ENCODE measurements at regions not wholly inside any gene's neighbourhood (a gene's known extent, or its start where the extent isn't known, plus 50 kb on each side); places are given as distances from the start of the nearest gene placed in this dataset.

DNA sequence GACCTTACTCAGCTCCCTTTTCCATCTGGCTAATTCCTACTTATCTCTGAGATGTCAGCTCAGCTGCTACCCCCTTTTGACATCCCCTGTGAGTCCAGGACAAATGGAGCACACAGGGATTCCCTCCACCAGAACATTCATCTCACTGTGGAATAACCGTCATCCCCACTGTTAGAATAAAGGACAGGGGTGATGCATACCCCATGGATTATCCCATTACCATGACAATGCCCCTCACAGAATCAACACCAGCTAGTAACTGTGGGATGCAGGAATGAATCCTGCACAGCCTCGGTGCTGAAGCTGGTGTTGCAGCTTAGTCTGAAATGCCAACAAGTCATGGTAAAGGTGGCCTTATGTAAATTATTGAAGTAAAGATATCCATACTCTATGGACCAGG, 624.8 kb upstream of the RAB6C start:
- H3K27me3 ChIP-seq (ENCODE audit: low read depth), result peaks cover 12% of the 10 kb centered on the region
- H3K27ac ChIP-seq (replicated peaks), result no peak overlapping the region
- no peak for DNase-seq
- TF ChIP-seq, protein P1, sequence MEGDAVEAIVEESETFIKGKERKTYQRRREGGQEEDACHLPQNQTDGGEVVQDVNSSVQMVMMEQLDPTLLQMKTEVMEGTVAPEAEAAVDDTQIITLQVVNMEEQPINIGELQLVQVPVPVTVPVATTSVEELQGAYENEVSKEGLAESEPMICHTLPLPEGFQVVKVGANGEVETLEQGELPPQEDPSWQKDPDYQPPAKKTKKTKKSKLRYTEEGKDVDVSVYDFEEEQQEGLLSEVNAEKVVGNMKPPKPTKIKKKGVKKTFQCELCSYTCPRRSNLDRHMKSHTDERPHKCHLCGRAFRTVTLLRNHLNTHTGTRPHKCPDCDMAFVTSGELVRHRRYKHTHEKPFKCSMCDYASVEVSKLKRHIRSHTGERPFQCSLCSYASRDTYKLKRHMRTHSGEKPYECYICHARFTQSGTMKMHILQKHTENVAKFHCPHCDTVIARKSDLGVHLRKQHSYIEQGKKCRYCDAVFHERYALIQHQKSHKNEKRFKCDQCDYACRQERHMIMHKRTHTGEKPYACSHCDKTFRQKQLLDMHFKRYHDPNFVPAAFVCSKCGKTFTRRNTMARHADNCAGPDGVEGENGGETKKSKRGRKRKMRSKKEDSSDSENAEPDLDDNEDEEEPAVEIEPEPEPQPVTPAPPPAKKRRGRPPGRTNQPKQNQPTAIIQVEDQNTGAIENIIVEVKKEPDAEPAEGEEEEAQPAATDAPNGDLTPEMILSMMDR (IDR thresholded peaks at IDR 0.05; ENCODE audit: borderline replicate concordance), result no peak
- H3K9me3 ChIP-seq (replicated peaks), result no peaks in the 10 kb centered on the region
- intact Hi-C loops (cut with micrococcal nuclease), result no loop called here
- H3K36me3 ChIP-seq, result no peaks in the 10 kb centered on the region
- H3K4me3 ChIP-seq, result no peak overlapping the region
- no peaks in the 10 kb centered on the region for H3K4me1 ChIP-seq

DNA sequence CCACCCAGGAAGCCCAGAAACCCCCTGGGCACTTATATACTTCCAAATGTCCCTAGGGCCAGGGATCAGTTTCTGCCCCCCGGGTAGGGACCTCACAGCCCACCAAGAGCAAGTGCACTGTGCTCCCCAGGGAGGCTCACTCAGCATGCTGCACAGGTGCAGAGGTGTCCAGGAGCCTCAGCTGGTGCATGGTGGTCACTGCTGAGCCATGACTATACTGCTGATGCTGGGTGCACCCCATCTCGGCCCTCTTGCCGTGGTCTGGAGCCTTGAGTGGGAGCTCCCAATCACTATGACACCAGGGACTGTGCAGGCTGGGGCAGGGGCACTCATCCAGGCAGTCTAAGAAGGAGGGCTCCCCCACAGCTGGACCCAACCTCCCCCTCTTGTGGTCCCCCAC, 617.8 kb upstream of the RAB6C start:
- TF ChIP-seq, protein P1 (IDR thresholded peaks at IDR 0.05; ENCODE audit: borderline replicate concordance), result no peak
- Histone ChIP-seq H3K27me3 (ENCODE audit: low read depth) (no peaks in the 10 kb centered on the region), H3K27ac (replicated peaks) (no peak overlapping the region), H3K36me3 (no peaks in the 10 kb centered on the region), H3K4me3 (no peak overlapping the region), H3K9me3 (replicated peaks) (no peaks in the 10 kb centered on the region), H3K4me1 (no peaks in the 10 kb centered on the region)
- intact Hi-C loops (cut with micrococcal nuclease), result no loop called here
- no peak for DNase-seq

DNA sequence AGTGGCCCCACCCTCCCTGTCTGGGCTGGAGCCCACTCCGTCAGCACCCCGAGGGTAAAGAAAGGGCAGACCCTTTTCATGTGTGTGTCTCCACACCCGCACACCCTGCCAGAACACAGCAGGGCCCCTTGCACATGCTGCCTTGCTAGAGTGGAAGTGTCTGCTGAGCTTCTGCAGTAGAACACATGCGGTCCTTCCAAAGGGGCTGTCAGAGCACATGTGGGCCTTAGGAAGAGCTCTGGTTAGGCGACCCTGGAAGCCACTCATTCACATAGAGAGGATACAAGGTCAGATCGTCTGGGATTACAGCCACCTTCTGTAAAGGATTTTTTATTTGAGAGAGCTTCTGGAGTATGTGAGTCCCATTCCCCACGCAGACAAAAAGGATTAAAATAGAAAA, 613.2 kb upstream of the RAB6C start:
- no peak overlapping the region for H3K27ac ChIP-seq (replicated peaks)
- no peak overlapping the region for H3K4me3 ChIP-seq
- H3K36me3 ChIP-seq, result no peaks in the 10 kb centered on the region
- TF ChIP-seq, protein P1 (IDR thresholded peaks at IDR 0.05; ENCODE audit: borderline replicate concordance), result no peak
- DNase-seq, result no peak
- H3K27me3 ChIP-seq (ENCODE audit: low read depth), result peaks cover 9% of the 10 kb centered on the region
- no peaks in the 10 kb centered on the region for H3K4me1 ChIP-seq
- no peaks in the 10 kb centered on the region for H3K9me3 ChIP-seq (replicated peaks)
- intact Hi-C loops (cut with micrococcal nuclease), result no loop called here

DNA sequence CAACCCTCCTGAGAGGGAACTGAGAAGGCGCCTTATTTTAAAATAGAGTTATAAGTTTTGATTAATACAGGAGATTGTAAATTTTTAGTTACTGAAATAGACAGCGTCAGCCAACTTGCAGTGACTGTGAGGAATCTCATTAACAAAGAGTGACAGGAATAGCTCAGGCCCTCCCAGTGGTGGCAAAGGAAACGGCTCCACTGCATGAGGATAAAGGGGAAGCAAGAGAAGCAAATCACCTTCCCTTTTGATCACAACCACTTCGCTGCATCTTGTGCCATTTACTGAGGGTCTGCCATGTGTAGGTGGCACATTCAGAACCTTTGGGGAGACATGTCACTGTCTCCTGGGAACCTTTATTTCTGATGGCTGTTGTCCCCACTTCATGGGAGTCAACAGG, 612.4 kb upstream of the RAB6C start:
- H3K27me3 ChIP-seq (ENCODE audit: low read depth), result peaks cover 9% of the 10 kb centered on the region
- no peaks in the 10 kb centered on the region for H3K36me3 ChIP-seq
- no peaks in the 10 kb centered on the region for H3K9me3 ChIP-seq (replicated peaks)
- no peaks in the 10 kb centered on the region for H3K4me1 ChIP-seq
- no peak overlapping the region for H3K4me3 ChIP-seq
- H3K27ac ChIP-seq (replicated peaks), result no peak overlapping the region
- no peak for DNase-seq
- intact Hi-C loops (cut with micrococcal nuclease), result no loop called here
- TF ChIP-seq, protein P1 (IDR thresholded peaks at IDR 0.05; ENCODE audit: borderline replicate concordance), result no peak

DNA sequence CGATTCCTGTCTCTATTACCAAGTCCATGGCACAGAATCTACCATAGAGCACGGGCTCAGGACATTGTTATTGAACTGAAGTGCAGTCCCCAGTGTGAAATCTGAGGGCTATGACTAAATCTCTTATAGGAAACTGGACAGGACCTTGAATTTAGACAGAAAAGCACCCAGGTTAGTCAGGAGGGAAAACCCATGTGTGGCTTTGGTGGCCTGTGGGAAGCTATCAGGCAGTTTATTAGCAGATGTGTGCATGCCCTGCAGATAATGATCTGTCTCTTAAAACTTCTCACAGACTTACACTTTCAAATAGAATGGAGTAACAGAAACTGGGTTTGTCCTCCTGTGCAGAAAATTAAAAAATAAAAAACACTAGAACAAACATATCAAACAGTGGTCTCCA, 610.0 kb upstream of the RAB6C start:
- H3K9me3 ChIP-seq (replicated peaks), result no peaks in the 10 kb centered on the region
- no peaks in the 10 kb centered on the region for H3K4me1 ChIP-seq
- intact Hi-C loops (cut with micrococcal nuclease), result no loop called here
- TF ChIP-seq, protein P1 (IDR thresholded peaks at IDR 0.05; ENCODE audit: borderline replicate concordance), result no peak
- DNase-seq, result no peak
- H3K4me3 ChIP-seq, result no peak overlapping the region
- H3K27me3 ChIP-seq (ENCODE audit: low read depth), result peaks cover 9% of the 10 kb centered on the region
- H3K36me3 ChIP-seq, result no peaks in the 10 kb centered on the region
- H3K27ac ChIP-seq (replicated peaks), result no peak overlapping the region

DNA sequence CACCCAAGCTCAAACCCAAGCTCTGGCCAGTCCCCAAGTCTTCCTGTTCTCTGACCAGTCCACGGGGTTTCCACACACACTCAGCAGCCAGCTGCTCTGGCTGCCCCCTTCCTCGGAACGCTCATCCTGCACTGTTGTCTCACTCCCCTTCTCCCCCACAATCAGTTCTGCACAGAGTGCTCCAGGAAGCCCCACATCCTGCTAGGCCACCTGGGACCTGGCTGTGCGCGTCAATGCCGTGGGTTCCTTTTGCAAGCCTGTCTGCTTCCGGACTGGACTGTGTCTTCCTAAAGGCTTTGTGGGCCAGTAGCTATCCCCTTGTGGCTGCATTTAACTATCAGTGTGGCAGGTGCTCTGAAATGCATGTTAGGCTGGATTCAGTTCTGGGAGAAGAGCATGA, 605.0 kb upstream of the RAB6C start:
- no peaks in the 10 kb centered on the region for H3K4me1 ChIP-seq
- no peaks in the 10 kb centered on the region for H3K36me3 ChIP-seq
- H3K27ac ChIP-seq (replicated peaks), result no peak overlapping the region
- intact Hi-C loops (cut with micrococcal nuclease), result no loop called here
- TF ChIP-seq, protein P1 (IDR thresholded peaks at IDR 0.05; ENCODE audit: borderline replicate concordance), result no peak
- no peak for DNase-seq
- no peaks in the 10 kb centered on the region for H3K9me3 ChIP-seq (replicated peaks)
- H3K4me3 ChIP-seq, result no peak overlapping the region
- peaks cover 14% of the 10 kb centered on the region for H3K27me3 ChIP-seq (ENCODE audit: low read depth)

All from left ventricle myocardium inferior (tissue), 1 donor.